ENCODE measurements at regions not wholly inside any gene's neighbourhood (a gene's known extent, or its start where the extent isn't known, plus 50 kb on each side); places are given as distances from the start of the nearest gene placed in this dataset.

- DNase-seq: peak in 1 of 2 donors; percentile 74
Observed at GRCh38 chr2:64858541-64859311, 130.5 kb upstream of the SLC1A4 start.

- peak in 1 of 2 donors; percentile 40 for DNase-seq
Observed at GRCh38 chr2:64859312-64860212, 129.6 kb upstream of the SLC1A4 start.

- DNase-seq: peak in 1 of 2 donors; percentile 35
Observed at GRCh38 chr2:64860276-64860885, 128.8 kb upstream of the SLC1A4 start.

GRCh38 chr2:64860936-64861335 is 128.3 kb upstream of the SLC1A4 start:
- DNase-seq: no peak

- DNase-seq: no peak
Observed at GRCh38 chr2:64861452-64862397, 127.5 kb upstream of the SLC1A4 start.

- DNase-seq: peak in 1 of 2 donors; percentile 80
Observed at GRCh38 chr2:64862623-64863022, 126.6 kb upstream of the SLC1A4 start.

- DNase-seq: no peak
Observed at GRCh38 chr2:64863097-64863820, 125.9 kb upstream of the SLC1A4 start.

- DNase-seq: peak; percentile 25 to 54
Observed at GRCh38 chr2:64865073-64865830, 123.9 kb upstream of the SLC1A4 start.

- DNase-seq: no peak
Observed at GRCh38 chr2:64865831-64866345, 123.3 kb upstream of the SLC1A4 start.

- DNase-seq: no peak
Observed at GRCh38 chr2:64866797-64867196, 122.4 kb upstream of the SLC1A4 start.

GRCh38 chr2:64867253-64867996 is 121.8 kb upstream of the SLC1A4 start:
- DNase-seq: no peak

GRCh38 chr2:64869126-64869525 is 120.1 kb upstream of the SLC1A4 start:
- no peak for DNase-seq

GRCh38 chr2:64873472-64873924 is 115.7 kb upstream of the SLC1A4 start:
- peak; percentile 47 to 67 for DNase-seq

GRCh38 chr2:64874593-64874992 is 114.6 kb upstream of the SLC1A4 start:
- DNase-seq: no peak

GRCh38 chr2:64875368-64875767 is 113.8 kb upstream of the SLC1A4 start:
- DNase-seq: no peak

GRCh38 chr2:64876137-64876647 is 113.0 kb upstream of the SLC1A4 start:
- DNase-seq: no peak

- DNase-seq: no peak
Observed at GRCh38 chr2:64879745-64880144, 109.5 kb upstream of the SLC1A4 start.

- no peak for DNase-seq
Observed at GRCh38 chr2:64880193-64880951, 108.8 kb upstream of the SLC1A4 start.

- no peak for DNase-seq
Observed at GRCh38 chr2:64881037-64881492, 108.1 kb upstream of the SLC1A4 start.

Data from bone marrow (tissue), 2 donors.